Smooth muscle cell (in vitro differentiated cells): ENCODE measurements at regions not wholly inside any gene's neighbourhood (a gene's known extent, or its start where the extent isn't known, plus 50 kb on each side); places are given as distances from the start of the nearest gene placed in this dataset.

Experiments used
- DNase-seq: peaks from one replicate; lab custom pipeline; 2025; ENCODE audit not compliant: unreplicated experiment; lab: John Stamatoyannopoulos, UW
- H2AFZ ChIP-seq: fragments of 200-600 bp; sonication (generic); 2 replicates; pipeline ENCODE4 v1.6.0; 2016; ENCODE audit warnings: antibody characterized with exemption, low read depth, mild to moderate bottlenecking
- H3F3A ChIP-seq: fragments of 200-600 bp; sonication (generic); 2 replicates; pipeline ENCODE4 v1.6.0; 2017; ENCODE audit warnings: antibody characterized with exemption, low read depth
- H3K27ac ChIP-seq: fragments of 200-600 bp; sonication (generic); 2 replicates; pipeline ENCODE4 v1.5.1; 2016; ENCODE audit warnings: low read depth, mild to moderate bottlenecking
- H3K27me3 ChIP-seq: fragments of 200-600 bp; sonication (generic); 2 replicates; pipeline ENCODE4 v1.6.1; 2016; ENCODE audit warnings: low read depth, mild to moderate bottlenecking
- H3K36me3 ChIP-seq: fragments of 200-600 bp; sonication (generic); 2 replicates; pipeline ENCODE4 v1.5.1; 2016; ENCODE audit warnings: low read depth
- H3K4me1 ChIP-seq: fragments of 200-600 bp; sonication (generic); 2 replicates; pipeline ENCODE4 v1.5.1; 2016; ENCODE audit warnings: low read depth
- H3K4me2 ChIP-seq: fragments of 200-600 bp; sonication (generic); 2 replicates; pipeline ENCODE4 v1.6.0; 2016; ENCODE audit warnings: mild to moderate bottlenecking
- H3K4me3 ChIP-seq: fragments of 200-600 bp; sonication (generic); 2 replicates; pipeline ENCODE4 v1.5.1; 2016; ENCODE audit warnings: mild to moderate bottlenecking
- H3K79me2 ChIP-seq: fragments of 200-600 bp; sonication (generic); 2 replicates; pipeline ENCODE4 v1.6.0; 2016; ENCODE audit warnings: low read depth, mild to moderate bottlenecking
- H3K9ac ChIP-seq: fragments of 200-600 bp; sonication (generic); 2 replicates; pipeline ENCODE4 v1.6.0; 2016; ENCODE audit warnings: low read depth
- H3K9me3 ChIP-seq: fragments of 200-600 bp; sonication (generic); replicated peaks from 2 replicates; pipeline ENCODE4 v1.5.1; 2016; ENCODE audit warnings: low read depth
- H4K20me1 ChIP-seq: fragments of 200-600 bp; sonication (generic); 2 replicates; pipeline ENCODE4 v1.6.0; 2016; ENCODE audit warnings: low read depth
- WGBS: methylation state at CpG from one replicate; pipeline ENCODE4 v1.1.7; 2016; ENCODE audit warnings: low lambda C conversion rate; 5-methylcytosine and 5-hydroxymethylcytosine counted together
- TF ChIP-seq, protein P1 (sequence below): fragments of 200-600 bp; sonication (generic); IDR thresholded peaks from 2 replicates; pipeline ENCODE4 v1.5.1; 2017; ENCODE audit warnings: borderline replicate concordance, mild to moderate bottlenecking, antibody characterized with exemption; ENCODE audit not compliant: insufficient read depth, poor library complexity, severe bottlenecking

DNA sequence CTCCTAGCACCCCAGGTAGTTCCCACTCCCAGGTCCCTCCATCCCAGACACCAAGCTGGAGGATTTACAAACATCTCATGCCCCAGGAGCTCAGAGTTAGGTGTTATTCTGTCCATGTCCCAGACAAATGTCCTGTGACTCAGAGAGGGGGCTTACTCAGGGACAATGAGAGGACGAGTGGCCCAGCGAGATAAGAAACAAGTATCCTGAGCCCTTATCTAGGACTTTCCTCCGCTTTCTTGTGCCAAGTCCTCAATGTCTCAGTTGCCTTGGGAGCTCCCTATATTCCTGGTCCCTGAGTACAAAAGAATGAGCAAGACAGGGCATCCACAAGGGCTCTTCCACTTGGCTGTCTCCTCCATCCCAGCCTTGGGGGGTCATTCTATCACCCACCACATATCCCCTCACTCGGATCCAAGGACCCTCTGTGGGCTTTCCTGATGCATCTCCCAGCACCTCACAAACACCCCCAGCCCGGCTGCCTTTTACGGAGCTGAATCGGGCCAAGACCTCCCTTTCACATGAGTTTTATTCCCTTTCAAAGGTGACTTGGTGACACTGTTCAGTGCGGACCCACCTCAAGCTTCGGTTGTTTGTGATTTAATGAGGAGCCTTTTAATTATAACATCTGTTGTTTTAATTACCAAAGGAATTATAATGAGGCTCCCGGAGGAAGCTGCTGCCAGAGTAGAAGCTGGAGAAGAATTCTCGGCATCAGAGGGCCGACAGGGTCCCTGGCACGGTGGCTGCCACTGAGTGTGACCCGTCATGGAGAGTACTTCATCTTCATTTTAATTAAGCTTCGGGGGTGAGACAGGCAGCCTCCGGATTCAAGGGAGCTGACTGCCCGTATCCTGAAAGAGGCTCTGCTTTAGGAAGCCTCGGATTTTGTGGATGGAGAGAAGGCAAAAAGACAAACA, 121.5 kb downstream of the WSCD1 start:
- Histone ChIP-seq H3K36me3 (no peaks in the 10 kb centered on the region), H3F3A (no peaks in the 10 kb centered on the region), H3K9me3 (no peaks in the 10 kb centered on the region), H3K27me3 (peaks cover 3% of the 10 kb centered on the region), H3K4me3 (no peak overlapping the region), H2AFZ (no peak overlapping the region), H3K4me2 (no peak overlapping the region), H4K20me1 (no peaks in the 10 kb centered on the region), H3K4me1 (no peaks in the 10 kb centered on the region), H3K9ac (no peak overlapping the region), H3K79me2 (no peaks in the 10 kb centered on the region), H3K27ac (no peak overlapping the region)
- 81% methylated on average over 18 of the region's 18 CpGs for WGBS
- TF ChIP-seq, protein P1, sequence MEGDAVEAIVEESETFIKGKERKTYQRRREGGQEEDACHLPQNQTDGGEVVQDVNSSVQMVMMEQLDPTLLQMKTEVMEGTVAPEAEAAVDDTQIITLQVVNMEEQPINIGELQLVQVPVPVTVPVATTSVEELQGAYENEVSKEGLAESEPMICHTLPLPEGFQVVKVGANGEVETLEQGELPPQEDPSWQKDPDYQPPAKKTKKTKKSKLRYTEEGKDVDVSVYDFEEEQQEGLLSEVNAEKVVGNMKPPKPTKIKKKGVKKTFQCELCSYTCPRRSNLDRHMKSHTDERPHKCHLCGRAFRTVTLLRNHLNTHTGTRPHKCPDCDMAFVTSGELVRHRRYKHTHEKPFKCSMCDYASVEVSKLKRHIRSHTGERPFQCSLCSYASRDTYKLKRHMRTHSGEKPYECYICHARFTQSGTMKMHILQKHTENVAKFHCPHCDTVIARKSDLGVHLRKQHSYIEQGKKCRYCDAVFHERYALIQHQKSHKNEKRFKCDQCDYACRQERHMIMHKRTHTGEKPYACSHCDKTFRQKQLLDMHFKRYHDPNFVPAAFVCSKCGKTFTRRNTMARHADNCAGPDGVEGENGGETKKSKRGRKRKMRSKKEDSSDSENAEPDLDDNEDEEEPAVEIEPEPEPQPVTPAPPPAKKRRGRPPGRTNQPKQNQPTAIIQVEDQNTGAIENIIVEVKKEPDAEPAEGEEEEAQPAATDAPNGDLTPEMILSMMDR: no peak
- no peak for DNase-seq

DNA sequence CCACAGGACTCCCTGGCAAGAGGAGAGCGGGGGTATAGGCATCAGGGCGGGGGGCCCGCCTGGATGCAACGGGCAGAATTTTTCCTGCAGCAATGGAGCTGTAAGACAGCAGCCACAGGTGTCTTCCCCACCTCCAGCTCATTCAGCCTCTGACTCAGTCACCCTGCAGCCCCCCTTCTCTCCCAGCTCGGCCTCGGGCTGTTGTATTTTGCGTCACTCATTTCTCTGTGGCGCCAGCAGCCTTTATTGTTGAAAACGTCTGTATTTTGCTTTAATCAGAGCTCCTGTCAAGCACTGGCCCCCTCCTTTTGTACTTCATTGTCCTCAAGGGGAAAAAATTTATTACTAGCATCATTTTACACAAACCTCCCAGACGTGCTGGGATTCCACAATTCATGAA, 117.7 kb downstream of the WSCD1 start:
- Histone ChIP-seq H3K36me3 (no peaks in the 10 kb centered on the region), H2AFZ (no peak overlapping the region), H3K9me3 (no peaks in the 10 kb centered on the region), H3K4me1 (no peaks in the 10 kb centered on the region), H3K79me2 (no peaks in the 10 kb centered on the region), H3K9ac (no peak overlapping the region), H3F3A (no peaks in the 10 kb centered on the region), H3K27ac (no peak overlapping the region), H3K4me3 (no peak overlapping the region), H4K20me1 (no peaks in the 10 kb centered on the region), H3K27me3 (no peaks in the 10 kb centered on the region), H3K4me2 (no peak overlapping the region)
- TF ChIP-seq, protein P1: no peak
- no peak for DNase-seq
- 52% methylated on average over 10 of the region's 10 CpGs for WGBS

DNA sequence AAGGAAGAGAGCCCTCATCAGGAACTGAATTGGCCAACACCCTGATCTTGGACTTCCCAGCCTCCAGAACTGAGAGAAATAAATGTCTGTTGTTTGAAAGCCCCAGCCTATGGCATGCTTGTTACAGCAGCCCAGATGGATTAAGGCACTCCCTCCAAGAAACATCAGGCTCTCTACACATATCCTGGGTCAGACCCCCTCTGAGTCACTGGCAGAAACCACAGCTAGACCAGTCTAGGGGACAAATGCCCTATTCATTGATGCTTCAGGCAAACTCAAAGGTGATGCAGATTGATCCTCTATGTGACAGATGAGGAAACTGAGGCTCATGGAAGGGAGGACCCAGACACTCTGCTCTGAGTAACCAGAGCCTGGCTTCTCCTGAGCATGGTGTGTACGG, 116.8 kb downstream of the WSCD1 start:
- TF ChIP-seq, protein P1: no peak
- H3K9me3 ChIP-seq: no peaks in the 10 kb centered on the region
- H3K27me3 ChIP-seq: no peaks in the 10 kb centered on the region
- H4K20me1 ChIP-seq: no peaks in the 10 kb centered on the region
- H3K27ac ChIP-seq: no peak overlapping the region
- no peaks in the 10 kb centered on the region for H3K4me1 ChIP-seq
- no peak for DNase-seq
- no peak overlapping the region for H3K9ac ChIP-seq
- H3K36me3 ChIP-seq: no peaks in the 10 kb centered on the region
- H3K4me3 ChIP-seq: no peak overlapping the region
- no peak overlapping the region for H3K4me2 ChIP-seq
- no peak overlapping the region for H2AFZ ChIP-seq
- WGBS: 86% methylated on average over 1 of the region's 1 CpG
- no peaks in the 10 kb centered on the region for H3F3A ChIP-seq
- H3K79me2 ChIP-seq: no peaks in the 10 kb centered on the region

DNA sequence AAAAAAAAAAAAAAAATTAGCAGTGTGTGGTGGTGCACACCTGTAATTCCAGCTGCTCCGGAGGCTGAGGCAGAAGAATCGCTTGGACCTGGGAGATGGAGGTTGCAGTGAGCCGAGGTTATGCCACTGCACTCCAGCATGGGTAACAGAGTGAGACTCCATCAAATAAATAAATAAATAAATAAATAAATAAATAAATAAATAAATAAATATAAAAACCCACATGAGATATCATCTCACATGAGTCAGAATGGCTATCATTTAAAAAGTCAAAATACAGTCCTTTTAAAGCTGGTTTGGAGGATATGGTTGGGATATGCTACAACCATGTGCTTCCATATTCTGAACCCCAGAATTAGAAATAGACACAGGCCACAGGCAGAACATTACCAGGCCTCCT, 114.3 kb downstream of the WSCD1 start:
- Histone ChIP-seq H3K4me1 (no peaks in the 10 kb centered on the region), H3K27me3 (no peaks in the 10 kb centered on the region), H4K20me1 (no peaks in the 10 kb centered on the region), H3K4me3 (no peak overlapping the region), H3K9ac (no peak overlapping the region), H2AFZ (no peak overlapping the region), H3K27ac (no peak overlapping the region), H3K4me2 (no peak overlapping the region), H3F3A (no peaks in the 10 kb centered on the region), H3K36me3 (no peaks in the 10 kb centered on the region), H3K79me2 (no peaks in the 10 kb centered on the region), H3K9me3 (no peaks in the 10 kb centered on the region)
- DNase-seq: no peak
- 95% methylated on average over 3 of the region's 3 CpGs for whole genome bisulfite sequencing
- TF ChIP-seq, protein P1: no peak
